Chondrocyte (in vitro differentiated cells): ENCODE measurements at regions not wholly inside any gene's neighbourhood (a gene's known extent, or its start where the extent isn't known, plus 50 kb on each side); places are given as distances from the start of the nearest gene placed in this dataset.
"Not testable (repeated sequence)": the region's sequence is repeated elsewhere in the genome, so short reads cannot be mapped to it uniquely, and the experiment has no call there.

ENCODE experiments used
- DNase-seq: peaks from one replicate; pipeline ENCODE4 v3.0.0; 2021; ENCODE audit warnings: mixed read lengths, low spot score
- H3K27ac Mint-ChIP-seq: one replicate; pipeline ENCODE4 v1.8.0; 2021; ENCODE audit warnings: mild to moderate bottlenecking, moderate library complexity, mixed read lengths; ENCODE audit not compliant: unreplicated experiment
- H3K27me3 Mint-ChIP-seq: 2 replicates; pipeline ENCODE4 v1.8.0; 2021; ENCODE audit warnings: low read depth, mixed read lengths
- H3K36me3 Mint-ChIP-seq: 2 replicates; pipeline ENCODE4 v1.8.0; 2021; ENCODE audit warnings: low read depth, mixed read lengths
- H3K4me1 Mint-ChIP-seq: 2 replicates; pipeline ENCODE4 v1.8.0; 2021; ENCODE audit warnings: low read depth, mild to moderate bottlenecking, mixed read lengths
- H3K4me3 Mint-ChIP-seq: one replicate; pipeline ENCODE4 v1.8.0; 2021; ENCODE audit warnings: mild to moderate bottlenecking, moderate library complexity, mixed read lengths; ENCODE audit not compliant: unreplicated experiment
- H3K9me3 Mint-ChIP-seq: 2 replicates; pipeline ENCODE4 v1.8.0; 2021; ENCODE audit warnings: low read depth, mixed read lengths
- CTCF ChIP-seq: fragments of 200-600 bp; sonication (generic); IDR thresholded peaks from 2 replicates; pipeline ENCODE4 v1.5.0; 2021; ENCODE audit warnings: antibody characterized with exemption, mild to moderate bottlenecking, moderate library complexity

DNA sequence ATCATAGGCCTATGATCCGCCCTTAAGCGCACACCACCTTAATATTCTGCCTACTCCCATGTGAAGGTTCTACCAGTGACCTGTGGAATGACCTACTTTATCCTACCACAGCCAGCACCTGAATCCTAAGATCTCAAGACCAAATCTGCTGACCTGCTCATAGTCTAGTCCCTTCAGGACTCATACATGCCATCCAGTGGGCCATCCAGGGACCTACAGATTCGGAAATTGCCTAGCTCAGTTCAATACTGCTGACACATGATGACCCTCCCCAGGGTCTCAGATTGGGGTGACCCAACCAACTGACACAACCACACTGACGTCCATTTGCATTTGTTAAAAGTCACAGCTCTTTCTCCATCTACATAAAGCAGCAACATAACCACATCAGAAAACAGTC, 443.8 kb upstream of the ST8SIA4 start:
- no peaks in the 10 kb centered on the region for H3K4me1 Mint-ChIP-seq
- TF ChIP-seq CTCF = no peak
- no peak overlapping the region for H3K4me3 Mint-ChIP-seq
- H3K9me3 Mint-ChIP-seq = peaks cover 10% of the 10 kb centered on the region
- H3K36me3 Mint-ChIP-seq = no peaks in the 10 kb centered on the region
- no peaks in the 10 kb centered on the region for H3K27me3 Mint-ChIP-seq
- no peak overlapping the region for H3K27ac Mint-ChIP-seq
- no peak for DNase-seq

DNA sequence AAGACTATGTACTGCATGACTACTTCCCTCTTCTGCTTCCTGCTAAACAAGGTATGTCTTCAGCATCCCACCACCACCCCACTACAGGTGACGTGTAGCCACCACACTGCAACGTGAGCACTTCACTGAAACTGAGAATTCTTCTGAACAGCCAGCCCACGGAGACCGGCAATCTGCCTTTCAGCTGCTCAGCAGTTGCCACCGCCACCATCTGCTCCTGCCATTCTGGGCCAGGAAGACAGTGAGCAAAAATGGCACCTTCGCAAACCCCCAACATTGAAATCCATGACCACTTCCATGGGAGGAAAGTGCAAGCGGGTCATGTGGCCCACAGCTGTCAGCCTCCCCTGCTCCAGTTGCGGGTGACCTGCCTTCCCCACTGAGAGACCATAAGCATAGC, 443.4 kb upstream of the ST8SIA4 start:
- H3K36me3 Mint-ChIP-seq = no peaks in the 10 kb centered on the region
- no peaks in the 10 kb centered on the region for H3K4me1 Mint-ChIP-seq
- peaks cover 10% of the 10 kb centered on the region for H3K9me3 Mint-ChIP-seq
- H3K27ac Mint-ChIP-seq = no peak overlapping the region
- no peaks in the 10 kb centered on the region for H3K27me3 Mint-ChIP-seq
- TF ChIP-seq CTCF = no peak
- H3K4me3 Mint-ChIP-seq = no peak overlapping the region
- DNase-seq = no peak

DNA sequence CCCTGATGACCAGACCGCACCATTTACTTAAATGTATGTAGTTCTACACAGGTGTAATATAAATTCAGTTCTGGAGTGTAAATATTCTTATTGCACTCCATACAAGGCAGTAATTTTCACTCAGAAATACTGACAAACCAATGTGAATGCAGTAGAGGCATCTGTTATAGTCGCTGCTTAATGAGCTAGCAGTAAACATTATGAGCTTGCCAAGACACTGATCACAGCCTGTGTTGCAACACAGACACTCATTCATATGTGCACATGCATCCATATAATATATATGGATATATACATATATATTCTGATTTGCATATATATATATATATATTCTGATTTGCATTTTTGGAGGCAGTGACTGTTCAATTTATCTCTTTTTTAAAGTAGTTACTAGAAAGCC, 435.1 kb upstream of the ST8SIA4 start:
- Mint-ChIP-seq H3K27me3 (peaks cover 3% of the 10 kb centered on the region), H3K27ac (no peak overlapping the region), H3K9me3 (no peaks in the 10 kb centered on the region), H3K36me3 (no peaks in the 10 kb centered on the region), H3K4me3 (no peak overlapping the region), H3K4me1 (no peaks in the 10 kb centered on the region)
- no peak for DNase-seq
- TF ChIP-seq CTCF = no peak

GRCh38 chr5:101327816-101328215, 424.7 kb upstream of the ST8SIA4 start:
- H3K9me3 Mint-ChIP-seq = peaks cover 7% of the 10 kb centered on the region
- no peak overlapping the region for H3K4me3 Mint-ChIP-seq
- H3K27ac Mint-ChIP-seq = no peak overlapping the region
- no peak for TF ChIP-seq CTCF
- peaks cover 4% of the 10 kb centered on the region for H3K27me3 Mint-ChIP-seq
- no peaks in the 10 kb centered on the region for H3K4me1 Mint-ChIP-seq
- no peak for DNase-seq
- H3K36me3 Mint-ChIP-seq = no peaks in the 10 kb centered on the region

DNA sequence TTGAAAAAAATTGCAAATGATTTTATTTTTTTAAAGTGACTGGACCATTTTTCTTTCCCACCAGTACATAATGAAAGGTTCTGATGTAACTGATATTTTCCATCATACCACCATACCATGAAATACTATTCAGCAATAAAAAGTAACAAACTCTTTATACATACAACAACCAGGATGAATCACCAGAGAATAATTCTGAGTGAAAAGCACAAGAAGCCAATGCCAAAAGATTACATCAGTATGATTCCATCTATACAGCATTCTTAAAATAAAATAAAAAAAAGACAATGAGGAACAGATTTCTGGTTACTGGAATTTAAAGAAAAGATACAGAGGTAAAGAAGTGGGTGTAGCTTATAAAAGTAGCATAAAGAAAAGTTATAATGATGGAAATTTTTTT, 423.7 kb upstream of the ST8SIA4 start:
- H3K27me3 Mint-ChIP-seq = peaks cover 4% of the 10 kb centered on the region
- no peak overlapping the region for H3K4me3 Mint-ChIP-seq
- TF ChIP-seq CTCF = no peak
- no peaks in the 10 kb centered on the region for H3K4me1 Mint-ChIP-seq
- H3K27ac Mint-ChIP-seq = no peak overlapping the region
- H3K9me3 Mint-ChIP-seq = peaks cover 7% of the 10 kb centered on the region
- no peaks in the 10 kb centered on the region for H3K36me3 Mint-ChIP-seq
- no peak for DNase-seq

- not testable (repeated sequence) for H3K4me3 Mint-ChIP-seq, H3K27ac Mint-ChIP-seq, H3K36me3 Mint-ChIP-seq, H3K27me3 Mint-ChIP-seq, H3K9me3 Mint-ChIP-seq, H3K4me1 Mint-ChIP-seq, DNase-seq
These were observed 413.3 kb upstream of the ST8SIA4 start for GRCh38 chr5:101316401-101316800.
